ENCODE measurements at regions not wholly inside any gene's neighbourhood (a gene's known extent, or its start where the extent isn't known, plus 50 kb on each side); places are given as distances from the start of the nearest gene placed in this dataset.

- CTCF ChIA-PET: interaction anchor here (1.3 kb wide), 1 partner anchor 47 kb away, joined by 4 read pairs; no protein-coding TSS in a partner anchor
- no peak for DNase-seq
These were observed 221.5 kb upstream of the NCKAP5 start for GRCh38 chr2:133789743-133790142.

More at GRCh38 chr2:133789743-133790142, 221.5 kb upstream of the NCKAP5 start:
- H3K79me1 ChIP-seq (ENCODE audit: low read depth in 1 of 2, low read length in 2 of 2): peaks cover 0 to 25% of the 10 kb centered on the region in 2 experiments; a peak in 2 of 4 replicates
- peak overlapping the region; percentile 66 for H3K27ac ChIP-seq (ENCODE audit: insufficient read depth, low read length)
- H3K36me3 ChIP-seq (ENCODE audit: control insufficient read depth, insufficient read depth, low read length): no peaks in the 10 kb centered on the region
- peak overlapping the region; percentile 95; the same call in 1 of the 2 replicates for H4K5ac ChIP-seq (ENCODE audit: low read depth, low read length)
- peaks cover 21% of the 10 kb centered on the region for H3K9me1 ChIP-seq (ENCODE audit: insufficient read depth, low read length)
- peak overlapping the region; percentile 88 to 93 for H4K8ac ChIP-seq (ENCODE audit: low read depth in 2 of 2, low read length in 2 of 2)
- H3K4me1 ChIP-seq (ENCODE audit: control insufficient read depth, insufficient read depth, low read length): peaks cover 18% of the 10 kb centered on the region
- peak overlapping the region; percentile 96 for H2BK20ac ChIP-seq (ENCODE audit: low read depth, low read length)
- H3K4me3 ChIP-seq (ENCODE audit: insufficient read depth, low read depth, low read length): no peak overlapping the region
- peak overlapping the region; percentile 67 for H3K18ac ChIP-seq (ENCODE audit: low read depth, low read length)
- no peaks in the 10 kb centered on the region for H4K20me1 ChIP-seq (ENCODE audit: insufficient read depth, low read length)
- peak overlapping the region; percentile 77 for H2AK5ac ChIP-seq (ENCODE audit: low read depth, low read length)
- TF ChIP-seq RAD21 (IDR thresholded peaks at IDR 0.05; ENCODE audit: low read length) (no peak), FOS (IDR thresholded peaks at IDR 0.05; ENCODE audit: low read depth, low read length) (no peak), ELK1 (IDR thresholded peaks at IDR 0.05; ENCODE audit: borderline replicate concordance, low read depth, low read length) (no peak), POLR2A (IDR thresholded peaks at IDR 0.05; ENCODE audit: low read depth, low read length) (no peak), MAZ (IDR thresholded peaks at IDR 0.05; ENCODE audit: borderline replicate concordance, low read depth, low read length) (no peak), CTCF (conservative IDR thresholded peaks at IDR 0.05; ENCODE audit: low read depth, low read length) (no peak), CHD1 (IDR thresholded peaks at IDR 0.05; ENCODE audit: low read depth, low read length) (no peak), BHLHE40 (IDR thresholded peaks at IDR 0.05; ENCODE audit: low read depth, low read length) (no peak), MAFK (IDR thresholded peaks at IDR 0.05; ENCODE audit: low read depth, low read length) (no peak), RFX5 (IDR thresholded peaks at IDR 0.05; ENCODE audit: low read depth, low read length) (no peak), SMC3 (IDR thresholded peaks at IDR 0.05; ENCODE audit: low read depth, low read length) (no peak)
- TF ChIP-seq, protein P1, sequence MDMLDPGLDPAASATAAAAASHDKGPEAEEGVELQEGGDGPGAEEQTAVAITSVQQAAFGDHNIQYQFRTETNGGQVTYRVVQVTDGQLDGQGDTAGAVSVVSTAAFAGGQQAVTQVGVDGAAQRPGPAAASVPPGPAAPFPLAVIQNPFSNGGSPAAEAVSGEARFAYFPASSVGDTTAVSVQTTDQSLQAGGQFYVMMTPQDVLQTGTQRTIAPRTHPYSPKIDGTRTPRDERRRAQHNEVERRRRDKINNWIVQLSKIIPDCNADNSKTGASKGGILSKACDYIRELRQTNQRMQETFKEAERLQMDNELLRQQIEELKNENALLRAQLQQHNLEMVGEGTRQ (IDR thresholded peaks at IDR 0.05; ENCODE audit: low read depth, low read length): no peak
- H3K14ac ChIP-seq (replicated peaks; ENCODE audit: low read depth, low read length): peak overlapping the region; percentile 97
- peak overlapping the region; percentile 100 for H2BK120ac ChIP-seq (ENCODE audit: low read depth, low read length)
- peak overlapping the region; percentile 56 for H2AFZ ChIP-seq (replicated peaks; ENCODE audit: low read length, poor library complexity)
- peak overlapping the region; percentile 91 for H3K23ac ChIP-seq (ENCODE audit: low read depth, low read length)
- H3K4me2 ChIP-seq (ENCODE audit: low read depth, low read length): no peak overlapping the region
- H3K4ac ChIP-seq (ENCODE audit: low read depth, low read length): peak overlapping the region; percentile 92
- H3K9ac ChIP-seq (ENCODE audit: low read depth, low read length): no peak overlapping the region; the same call in 1 of the 2 replicates
- peak overlapping the region; percentile 71 for H2BK15ac ChIP-seq (ENCODE audit: low read depth, low read length)
- dilution Hi-C loops (cut with HindIII; ENCODE audit: low sequenced_read_pairs, unreplicated experiment) (no loop called here), intact Hi-C loops (cut with micrococcal nuclease) (loop anchor here (2.0 to 10.0 kb wide), 2 partner anchors 53 to 375 kb away; no protein-coding TSS in a partner anchor), in situ Hi-C loops (cut with MboI; ENCODE audit: low sequenced_read_pairs) (no loop called here)
- H2BK5ac ChIP-seq (ENCODE audit: low read depth, low read length, poor library complexity, severe bottlenecking): peak overlapping the region; percentile 100
- no CpG with 5 or more reads among the region's 4 CpGs for WGBS, 2 experiments (ENCODE audit: extremely low coverage in 2 of 2, insufficient read length in 1 of 2)
- H3K56ac ChIP-seq (ENCODE audit: extremely low read depth, insufficient read depth, low read length): peak overlapping the region; percentile 58; the same call in 1 of the 2 replicates
- ATAC-seq (ENCODE audit: low read depth): no peak
- H4K91ac ChIP-seq (ENCODE audit: insufficient read depth, low read depth, low read length): peak overlapping the region; percentile 88
- H3K27me3 ChIP-seq (ENCODE audit: control insufficient read depth, insufficient read depth, low read length): no peaks in the 10 kb centered on the region
- no peak overlapping the region for H2AK9ac ChIP-seq (replicated peaks; ENCODE audit: low read depth, low read length, poor library complexity)
- POLR2A ChIA-PET (ENCODE audit: unreplicated experiment): interaction anchor here (0.5 kb wide), 1 partner anchor 1096 kb away, joined by 4 read pairs; no protein-coding TSS in a partner anchor
- H3K9me3 ChIP-seq (ENCODE audit: control insufficient read depth, insufficient read depth, low read length): no peaks in the 10 kb centered on the region
- no TSS peak for BruUV-seq (replicated peaks)
